ENCODE measurements at regions not wholly inside any gene's neighbourhood (a gene's known extent, or its start where the extent isn't known, plus 50 kb on each side); places are given as distances from the start of the nearest gene placed in this dataset.

- ChIA-PET POLR2A (no interaction called here), CTCF (ENCODE audit: low intra/inter-chr PET ratio, low total read pairs) (no interaction called here)
- intact Hi-C loops (cut with micrococcal nuclease; ENCODE audit: unreplicated experiment) (no loop called here), in situ Hi-C loops (cut with HindIII; ENCODE audit: extremely low pct_ligation_motif_present, low pct_unique_long_range_greater_than_20kb) (no loop called here)
- Histone ChIP-seq H3K4me3 (replicated peaks in 1 of 3; ENCODE audit: insufficient read depth in 1 of 3, low read depth in 2 of 3, low read length in 3 of 3) (no peak overlapping the region), H3K9me3 (ENCODE audit: low read length) (no peaks in the 10 kb centered on the region), H4K20me1 (ENCODE audit: insufficient read depth, low read length) (no peaks in the 10 kb centered on the region), H3K27me3 (ENCODE audit: control insufficient read depth in 1 of 2, insufficient read depth in 2 of 2, low read length in 2 of 2) (no peaks in the 10 kb centered on the region; a peak in 1 of 5 replicates), H2AFZ (ENCODE audit: low read length) (no peak overlapping the region), H3K4me2 (ENCODE audit: low read depth, low read length) (no peak overlapping the region), H3K36me3 (replicated peaks in 1 of 2; ENCODE audit: control insufficient read depth in 1 of 2, insufficient read depth in 2 of 2, low read length in 2 of 2) (no peaks in the 10 kb centered on the region), H3K79me2 (ENCODE audit: insufficient read depth, low read length) (no peaks in the 10 kb centered on the region), H3K27ac (ENCODE audit: extremely low read length, insufficient read depth, low read length) (no peak overlapping the region), H3K4me1 (ENCODE audit: insufficient read depth, low read length) (no peaks in the 10 kb centered on the region), H3K9ac (ENCODE audit: insufficient read depth, low read depth, low read length) (no peak overlapping the region)
- BruUV-seq (replicated peaks) = no TSS peak
- ATAC-seq (no peak), FAIRE-seq (no peak), DNase-seq (ENCODE audit: low spot score) (no peak)
- TF ChIP-seq YEATS2 (CRISPR knock-in tag; IDR thresholded peaks at IDR 0.05; ENCODE audit: borderline replicate concordance) (no peak), ZBTB49 (CRISPR knock-in tag; IDR thresholded peaks at IDR 0.05; ENCODE audit: borderline replicate concordance) (no peak), ZSCAN12 (CRISPR knock-in tag; IDR thresholded peaks at IDR 0.05) (no peak), ZFP36 (IDR thresholded peaks at IDR 0.05; ENCODE audit: borderline replicate concordance, low read depth, low read length, partially characterized antibody) (no peak), FOXO4 (CRISPR knock-in tag; conservative IDR thresholded peaks at IDR 0.05) (no peak), ZNF850 (CRISPR knock-in tag; conservative IDR thresholded peaks at IDR 0.05) (no peak), ZNF337 (CRISPR knock-in tag; IDR thresholded peaks at IDR 0.05; ENCODE audit: borderline replicate concordance, low read depth) (no peak), ZNF713 (CRISPR knock-in tag; IDR thresholded peaks at IDR 0.05) (no peak), ZNF362 (CRISPR knock-in tag; IDR thresholded peaks at IDR 0.05; ENCODE audit: borderline replicate concordance) (no peak), ZNF672 (CRISPR knock-in tag; IDR thresholded peaks at IDR 0.05) (no peak), FLYWCH1 (CRISPR knock-in tag; IDR thresholded peaks at IDR 0.05) (no peak), RNF2 (conservative IDR thresholded peaks at IDR 0.05; ENCODE audit: low read depth) (no peak), KLF15 (CRISPR knock-in tag; IDR thresholded peaks at IDR 0.05; ENCODE audit: borderline replicate concordance) (no peak), GFI1 (CRISPR knock-in tag; IDR thresholded peaks at IDR 0.05; ENCODE audit: borderline replicate concordance) (no peak), ZNF382 (CRISPR knock-in tag; IDR thresholded peaks at IDR 0.05; ENCODE audit: borderline replicate concordance) (no peak), ZNF674 (CRISPR knock-in tag; IDR thresholded peaks at IDR 0.05; ENCODE audit: low read depth) (no peak)
- 10% methylated on average over 3 of the region's 3 CpGs for WGBS (ENCODE audit: low lambda C conversion rate)
These were observed 143.4 kb downstream of the FAM114A2 start for GRCh38 chr5:153895266-153895665.
